GM19043 (cell line): ENCODE measurements at regions not wholly inside any gene's neighbourhood (a gene's known extent, or its start where the extent isn't known, plus 50 kb on each side); places are given as distances from the start of the nearest gene placed in this dataset.
"Not testable (repeated sequence)": the region's sequence is repeated elsewhere in the genome, so short reads cannot be mapped to it uniquely, and the experiment has no call there.

ENCODE experiments used
- ATAC-seq: cut with Tn5 transposase; IDR thresholded peaks from one replicate; pipeline ENCODE4 v1.9.1; 2021; ENCODE audit warnings: low read depth; ENCODE audit not compliant: unreplicated experiment

DNA sequence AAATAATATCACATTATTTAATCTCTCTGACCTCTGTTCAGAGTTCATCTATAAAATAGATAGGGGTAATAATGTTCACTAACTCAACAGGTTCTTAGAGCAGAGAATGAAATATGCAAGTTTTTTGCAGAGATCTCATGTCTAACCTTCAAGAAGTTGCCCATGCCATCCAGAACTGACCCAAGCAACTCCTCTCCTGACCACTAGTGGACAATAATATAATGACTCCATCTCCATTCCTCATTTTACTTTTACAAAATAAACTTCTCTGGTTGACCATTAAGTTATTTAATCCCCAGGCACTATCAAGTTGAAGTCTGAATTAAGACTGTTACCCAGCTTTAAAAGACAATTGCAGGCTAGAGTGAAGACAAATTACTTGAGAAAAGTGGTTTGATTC, 382.6 kb downstream of the KCNA4 start:
- ATAC-seq = no peak

DNA sequence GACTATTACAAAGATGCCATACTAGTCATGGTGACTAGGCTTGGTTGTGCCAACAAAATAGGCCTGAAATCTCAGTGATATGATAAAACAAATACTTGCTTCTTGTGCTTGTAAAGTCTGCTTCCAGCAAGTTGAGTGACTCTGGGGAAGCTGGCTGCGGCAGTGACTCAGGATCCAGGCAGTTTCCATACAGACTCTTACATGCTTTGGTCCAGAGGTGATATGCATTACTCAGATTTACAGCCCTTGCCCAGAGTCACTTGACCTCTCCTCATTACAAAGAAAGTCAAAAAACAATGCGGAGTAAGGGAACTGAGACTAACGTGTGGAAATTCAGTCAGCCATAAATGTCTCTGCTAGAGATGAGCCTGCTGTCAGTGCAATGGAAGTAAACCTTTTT, 387.5 kb downstream of the KCNA4 start:
- ATAC-seq = no peak

DNA sequence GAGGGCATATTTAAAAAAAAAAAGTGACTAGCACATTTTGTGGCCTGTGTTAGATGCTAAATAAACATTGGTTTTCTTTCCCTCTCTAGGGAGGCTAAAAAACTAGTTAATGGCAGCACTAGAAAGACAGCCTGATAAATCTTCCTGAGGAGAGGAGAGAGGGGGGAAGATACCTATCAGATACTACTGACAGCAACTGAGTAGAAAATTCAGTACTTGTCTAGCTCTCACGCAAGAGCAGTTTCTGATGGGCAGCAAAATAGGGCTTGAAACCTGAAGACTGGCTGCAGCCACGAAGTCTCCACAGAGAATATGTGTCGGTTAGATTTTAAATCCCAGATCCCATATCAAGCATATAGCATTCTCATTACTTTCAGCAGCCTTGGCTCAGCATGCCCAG, 388.2 kb downstream of the KCNA4 start:
- ATAC-seq = no peak

DNA sequence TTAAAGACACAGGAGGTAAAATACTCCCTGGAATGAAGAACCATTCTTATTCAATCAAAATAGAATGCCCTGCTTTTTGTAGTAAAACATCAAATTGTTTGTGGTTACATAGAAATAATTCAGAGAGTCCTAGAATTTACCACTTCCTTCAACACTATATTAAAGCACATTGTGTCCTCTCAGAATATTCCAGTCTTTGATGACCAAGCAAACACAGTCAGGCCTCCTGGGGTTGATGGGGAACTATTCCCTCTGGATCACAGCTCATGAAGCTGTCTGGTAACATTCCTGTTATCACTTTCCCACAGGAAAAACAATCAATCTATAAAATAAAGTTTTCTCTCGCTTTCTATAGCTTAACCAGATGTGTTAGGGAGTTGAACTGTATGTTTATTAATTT, 389.3 kb downstream of the KCNA4 start:
- ATAC-seq = no peak

GRCh38 chr11:29623144-29623722, 393.6 kb downstream of the KCNA4 start:
- ATAC-seq = no peak

- no peak for ATAC-seq
These were observed 400.2 kb downstream of the KCNA4 start for GRCh38 chr11:29616611-29617010.

DNA sequence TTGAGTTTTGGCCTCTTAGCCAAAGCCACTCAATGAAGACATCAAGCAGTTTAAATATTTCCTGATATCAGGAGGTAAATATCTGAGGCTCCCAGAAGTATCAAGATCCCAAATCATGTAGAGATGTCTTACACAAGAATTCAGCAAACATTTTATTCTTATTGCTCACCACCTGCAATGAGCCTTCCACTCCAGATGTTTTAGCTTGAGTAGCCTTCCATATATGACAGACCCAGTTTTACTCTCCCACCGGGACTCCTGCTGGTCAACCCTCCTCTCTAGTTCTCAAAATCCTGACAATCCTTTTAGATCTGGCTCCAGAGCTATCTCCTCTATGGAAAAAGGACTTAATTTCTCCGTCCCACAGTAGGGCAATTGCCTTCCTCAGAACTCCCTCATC, 404.4 kb downstream of the KCNA4 start:
- ATAC-seq = no peak

GRCh38 chr11:29606330-29607031, 410.3 kb downstream of the KCNA4 start:
- ATAC-seq = no peak

- not testable (repeated sequence) for ATAC-seq
These were observed 416.7 kb downstream of the KCNA4 start for GRCh38 chr11:29600151-29600575.

DNA sequence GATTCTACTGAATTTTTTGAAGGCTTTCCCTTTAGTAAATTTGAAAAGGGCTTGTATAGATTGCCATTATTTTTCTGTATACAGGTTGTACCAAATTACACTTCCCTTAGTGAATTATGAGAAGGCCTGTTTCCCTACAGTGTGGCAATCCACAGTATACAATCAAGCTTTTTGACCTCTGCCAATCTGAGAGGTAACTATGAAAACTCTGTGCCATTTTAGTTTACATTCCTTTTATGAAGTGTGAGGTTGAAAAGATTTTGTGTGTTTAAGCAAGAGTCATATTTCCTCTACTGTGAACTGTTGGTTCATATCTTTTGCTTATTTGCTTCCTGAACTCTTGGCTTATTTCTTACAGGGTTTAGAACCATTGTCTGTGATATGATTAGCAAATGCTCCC, 432.5 kb downstream of the KCNA4 start:
- ATAC-seq = no peak

DNA sequence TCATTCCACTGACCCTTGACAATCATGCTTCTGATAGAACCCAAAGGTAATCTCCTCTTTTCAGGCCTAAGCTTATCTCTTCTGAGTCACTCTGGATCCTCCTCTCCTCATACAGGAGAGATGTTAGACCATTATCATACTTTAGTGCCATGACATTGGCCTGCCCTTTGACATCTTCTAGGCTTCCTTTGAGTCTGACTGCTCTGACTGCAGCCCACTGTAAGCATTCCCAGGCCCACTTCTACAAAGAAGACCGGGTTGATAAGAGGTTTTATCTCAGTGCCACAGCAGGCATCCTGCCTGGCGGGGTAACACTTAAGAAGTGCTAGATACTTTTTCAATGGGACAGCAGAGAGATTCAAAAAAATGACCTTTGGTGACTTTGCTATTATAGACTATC, 438.0 kb downstream of the KCNA4 start:
- no peak for ATAC-seq

DNA sequence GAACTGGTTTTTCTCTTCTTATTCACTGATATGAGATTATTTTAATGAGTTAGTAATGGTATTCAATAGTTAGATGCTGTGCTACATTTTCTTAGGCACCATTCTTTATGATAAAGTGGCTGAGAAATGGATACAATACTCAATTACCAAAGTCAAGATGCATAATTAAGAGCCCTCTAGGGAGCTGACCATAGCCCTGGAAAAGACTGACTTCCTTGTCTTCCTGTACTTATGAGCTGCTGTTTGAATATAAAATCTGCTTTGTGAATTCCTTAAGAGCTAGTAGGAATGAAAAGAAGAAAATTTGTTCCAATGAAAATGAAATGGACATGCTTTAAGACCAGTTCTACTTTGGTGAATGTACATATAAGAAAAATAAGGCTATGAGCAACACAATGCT, 452.3 kb downstream of the KCNA4 start:
- ATAC-seq = no peak

- no peak for ATAC-seq
These were observed 454.6 kb downstream of the KCNA4 start for GRCh38 chr11:29562183-29562582.

- no peak for ATAC-seq
These were observed 462.8 kb downstream of the KCNA4 start for GRCh38 chr11:29553990-29554389.

- no peak for ATAC-seq
These were observed 478.3 kb downstream of the KCNA4 start for GRCh38 chr11:29538339-29539036.

DNA sequence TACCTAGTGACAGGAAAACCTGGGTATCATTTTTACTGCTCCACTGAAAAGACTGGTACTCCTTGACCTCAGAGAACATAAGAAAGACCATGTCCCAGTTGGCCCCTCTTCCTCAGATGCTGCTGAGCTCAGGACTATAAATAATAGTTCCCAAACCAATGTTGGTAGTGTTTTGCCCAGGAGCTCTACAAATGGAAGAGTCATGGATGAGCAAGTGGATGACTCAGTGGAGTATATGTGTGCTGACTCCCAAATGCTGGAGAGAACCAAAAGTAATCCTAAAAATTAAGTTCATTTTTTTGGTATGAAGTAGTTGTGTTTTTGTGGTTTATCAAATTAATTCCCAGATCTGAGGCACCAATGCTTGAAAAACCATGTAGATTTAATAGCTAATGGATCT, 482.0 kb downstream of the KCNA4 start:
- no peak for ATAC-seq

DNA sequence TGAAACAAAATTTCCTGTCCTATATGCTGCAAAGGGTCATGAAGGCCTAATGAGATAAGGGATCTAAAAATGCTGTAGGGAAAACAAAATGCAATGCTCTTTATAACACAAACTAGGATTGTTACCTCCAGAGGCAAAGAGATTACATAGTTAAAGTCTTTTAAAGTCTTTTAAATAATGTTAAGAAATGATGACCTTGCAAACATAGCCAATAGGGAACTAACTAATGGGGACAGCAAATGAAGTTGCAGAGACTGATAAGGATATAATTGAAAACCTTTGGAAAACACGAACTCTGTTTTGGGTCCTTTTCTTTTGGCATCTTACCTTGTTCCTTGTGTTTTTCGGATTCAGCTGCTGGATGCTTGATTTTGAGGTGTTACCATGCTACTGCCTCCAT, 485.9 kb downstream of the KCNA4 start:
- ATAC-seq = no peak

DNA sequence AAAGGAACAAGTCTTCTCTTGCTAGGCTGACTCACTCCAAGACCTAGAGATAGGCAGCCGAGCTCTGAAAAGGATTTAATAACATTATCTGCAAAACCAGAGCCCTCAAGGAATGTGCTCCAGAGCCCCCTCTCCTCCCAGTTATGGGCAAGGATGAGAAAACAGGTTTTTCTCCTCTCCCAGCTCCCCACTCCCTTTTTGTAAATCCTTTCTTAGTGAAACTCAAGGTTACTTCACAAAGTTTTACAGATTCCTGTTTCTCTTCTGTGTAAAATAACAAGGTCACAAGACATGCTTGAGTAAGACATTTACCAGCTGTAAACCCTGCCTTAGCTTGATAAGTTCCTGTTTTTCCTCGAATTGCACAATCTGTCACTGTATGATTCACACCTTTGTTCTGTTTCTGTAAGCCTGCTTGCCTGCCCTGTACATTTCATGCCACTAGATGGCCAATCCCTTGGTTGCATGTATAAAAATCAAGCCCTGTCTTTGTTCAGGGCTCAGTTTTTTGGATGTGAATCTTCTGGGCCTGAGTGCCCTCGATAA, 489.4 kb downstream of the KCNA4 start:
- no peak for ATAC-seq

DNA sequence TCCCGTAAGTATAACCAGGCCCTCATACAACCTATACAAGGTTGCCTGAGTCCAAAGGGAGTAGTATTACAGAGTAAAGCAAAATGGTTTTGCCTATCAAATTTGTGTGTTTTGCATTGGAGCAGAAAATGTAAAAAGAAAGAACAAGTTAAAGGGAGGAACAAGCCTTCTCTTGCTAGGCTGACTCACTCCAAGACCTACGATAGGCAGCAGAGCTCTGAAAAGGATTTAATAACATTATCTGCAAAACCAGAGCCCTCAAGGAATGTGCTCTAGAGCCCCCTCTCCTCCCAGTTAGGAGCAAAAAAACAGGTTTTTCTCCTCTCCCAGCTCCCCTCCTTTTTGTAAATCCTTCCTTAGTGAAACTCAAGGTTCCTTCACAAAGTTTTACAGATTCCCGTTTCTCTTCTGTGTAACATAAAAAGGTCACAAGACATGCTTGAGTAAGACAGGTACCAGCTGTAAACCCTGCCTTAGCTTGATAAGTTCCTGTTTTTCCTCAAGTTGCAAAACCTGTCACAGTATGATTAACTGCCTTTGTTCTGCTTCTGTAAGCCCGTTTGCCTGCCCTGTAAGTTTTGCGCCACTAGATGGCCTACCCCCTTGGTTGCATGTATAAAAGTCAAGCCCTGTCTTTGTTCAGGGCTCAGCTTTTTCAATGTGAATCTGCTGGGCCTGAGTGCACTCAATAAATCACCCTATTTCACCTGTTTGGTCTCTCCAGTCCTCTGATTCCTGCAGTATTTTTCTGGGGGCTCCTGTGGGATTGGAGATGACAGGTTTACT, 498.2 kb downstream of the KCNA4 start:
- no peak for ATAC-seq

DNA sequence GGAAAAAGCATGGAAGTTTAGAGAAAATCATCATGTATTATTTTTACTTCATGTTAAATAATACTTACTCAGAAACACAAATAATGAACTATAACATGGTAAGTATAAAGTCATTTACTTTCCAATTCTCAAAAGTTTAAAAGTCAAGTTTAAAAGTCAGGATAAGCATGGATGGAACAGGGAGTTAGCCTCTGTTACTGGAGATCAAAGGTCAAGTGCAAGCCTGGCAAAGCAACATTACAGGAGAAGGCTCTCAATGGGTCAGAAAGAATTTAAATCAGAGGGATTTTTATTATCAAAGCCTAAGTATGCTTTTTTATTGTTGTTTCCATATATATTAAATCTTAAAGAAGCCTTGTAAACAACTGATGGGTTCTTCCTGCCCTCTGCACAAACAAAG, 505.4 kb downstream of the KCNA4 start:
- ATAC-seq = no peak

- no peak for ATAC-seq
These were observed 509.5 kb downstream of the KCNA4 start for GRCh38 chr11:29507376-29507775.
